GM20431 (cell line): ENCODE measurements at regions not wholly inside any gene's neighbourhood (a gene's known extent, or its start where the extent isn't known, plus 50 kb on each side); places are given as distances from the start of the nearest gene placed in this dataset.
"Not testable (repeated sequence)": the region's sequence is repeated elsewhere in the genome, so short reads cannot be mapped to it uniquely, and the experiment has no call there.

Source experiments
- in situ Hi-C: fragments of 300-500 bp; cut with MseI, MboI; formaldehyde crosslinking; loops from one replicate; pipeline ENCODE4 v1.15.0; 2020; ENCODE audit warnings: low sequenced_read_pairs; ENCODE audit not compliant: unreplicated experiment

- in situ Hi-C loops = no loop called here
Measured at GRCh38 chr3:157606011-157606851, 103.0 kb upstream of the VEPH1 start.

GRCh38 chr3:157605356-157605755, 102.1 kb upstream of the VEPH1 start:
- in situ Hi-C loops = no loop called here

DNA sequence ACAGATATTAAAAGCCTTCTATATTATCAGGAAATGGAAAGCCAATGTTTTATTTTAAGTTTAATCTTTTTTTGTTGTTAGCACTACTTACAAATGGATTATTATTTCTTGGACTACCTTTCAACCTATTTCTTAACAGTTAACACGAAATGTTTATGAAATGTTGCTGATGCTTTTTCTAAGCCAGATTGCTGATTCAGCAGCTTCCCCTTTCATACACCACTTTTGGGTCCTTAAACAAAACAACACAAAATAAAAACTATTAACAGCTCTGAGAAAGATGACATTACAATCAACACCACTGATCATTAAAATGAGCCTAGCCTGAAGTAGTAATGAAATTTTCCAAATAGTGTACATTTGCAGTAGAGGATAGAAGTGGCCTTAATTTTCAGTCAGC, 99.2 kb upstream of the VEPH1 start:
- in situ Hi-C loops = no loop called here

DNA sequence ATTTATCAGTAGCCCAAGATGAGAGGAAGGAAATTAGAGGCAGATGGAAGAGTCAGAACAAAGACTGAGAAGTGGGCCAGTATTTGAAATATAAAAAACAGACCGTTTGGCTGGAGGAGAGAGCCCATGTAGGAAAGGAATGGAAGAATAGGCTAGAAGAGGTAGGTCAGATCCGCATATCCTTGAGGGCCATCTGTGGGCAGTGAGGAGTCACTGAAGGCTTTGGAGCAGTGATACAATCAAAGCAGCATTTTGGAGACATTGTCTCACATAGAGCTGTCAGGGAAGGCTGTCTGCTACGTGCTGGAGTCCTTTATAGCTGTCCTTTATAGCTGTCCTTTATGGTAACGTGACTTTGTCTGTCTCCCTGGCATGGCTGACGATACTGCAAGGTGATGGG, 92.0 kb upstream of the VEPH1 start:
- in situ Hi-C loops = no loop called here

DNA sequence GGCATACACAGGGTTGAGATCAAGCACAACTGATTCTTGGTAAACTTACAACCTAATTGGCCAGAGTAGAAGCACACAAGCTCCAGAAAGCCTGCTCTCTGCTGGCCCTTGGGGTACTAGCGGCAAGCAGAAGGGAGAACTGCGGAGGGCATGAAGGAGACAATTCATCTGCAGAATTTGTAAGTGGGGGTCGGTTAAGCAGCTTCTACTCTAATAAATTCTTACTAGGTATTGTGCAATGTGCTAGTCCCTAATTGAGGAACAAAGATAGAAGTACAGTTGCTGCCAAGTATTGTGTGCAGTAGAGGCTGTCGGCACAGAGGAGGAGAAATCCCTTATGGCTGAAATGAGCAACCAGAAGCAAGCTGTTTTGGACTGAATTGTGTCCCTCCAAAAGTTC, 91.2 kb upstream of the VEPH1 start:
- in situ Hi-C loops = no loop called here

DNA sequence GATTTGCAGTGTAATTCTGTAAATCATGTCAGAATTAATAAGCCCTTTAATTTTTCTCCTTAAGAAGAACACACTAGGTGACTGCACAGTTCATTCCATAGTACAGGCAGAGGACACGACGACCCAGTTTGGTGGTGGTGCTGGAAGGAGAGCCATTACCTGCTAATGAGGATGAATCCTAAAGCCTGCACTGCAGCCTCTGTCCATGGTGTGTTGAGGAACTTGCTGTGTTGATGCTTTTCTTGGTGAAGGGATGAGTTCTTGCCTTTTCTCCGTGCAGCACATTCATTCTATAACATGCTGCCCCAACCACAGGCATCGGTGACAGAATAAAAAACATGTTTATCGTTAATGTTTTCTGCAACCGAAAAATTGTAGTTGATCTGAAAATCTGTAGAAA, 89.6 kb upstream of the VEPH1 start:
- in situ Hi-C loops = no loop called here

GRCh38 chr3:157590273-157590672, 87.1 kb upstream of the VEPH1 start:
- in situ Hi-C loops = no loop called here

DNA sequence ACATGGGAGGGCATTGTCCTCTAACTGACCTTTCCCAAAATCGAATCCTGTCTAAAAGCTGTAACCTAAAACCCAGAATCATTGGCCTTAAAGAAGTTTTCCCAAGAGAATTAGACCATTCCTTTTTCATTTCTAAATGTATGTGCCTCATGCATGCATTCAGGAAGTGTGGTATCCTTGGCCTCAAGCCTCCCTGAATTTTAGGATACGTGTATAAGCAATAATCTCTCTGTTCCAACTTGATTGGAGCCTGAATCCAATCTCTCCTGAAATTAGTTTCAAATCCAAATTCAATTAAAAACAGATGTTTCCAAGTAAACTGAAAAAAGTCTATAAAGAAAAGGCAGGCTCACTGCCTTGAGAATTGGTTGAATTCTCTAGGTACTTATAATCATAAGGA, 86.0 kb upstream of the VEPH1 start:
- in situ Hi-C loops = no loop called here

DNA sequence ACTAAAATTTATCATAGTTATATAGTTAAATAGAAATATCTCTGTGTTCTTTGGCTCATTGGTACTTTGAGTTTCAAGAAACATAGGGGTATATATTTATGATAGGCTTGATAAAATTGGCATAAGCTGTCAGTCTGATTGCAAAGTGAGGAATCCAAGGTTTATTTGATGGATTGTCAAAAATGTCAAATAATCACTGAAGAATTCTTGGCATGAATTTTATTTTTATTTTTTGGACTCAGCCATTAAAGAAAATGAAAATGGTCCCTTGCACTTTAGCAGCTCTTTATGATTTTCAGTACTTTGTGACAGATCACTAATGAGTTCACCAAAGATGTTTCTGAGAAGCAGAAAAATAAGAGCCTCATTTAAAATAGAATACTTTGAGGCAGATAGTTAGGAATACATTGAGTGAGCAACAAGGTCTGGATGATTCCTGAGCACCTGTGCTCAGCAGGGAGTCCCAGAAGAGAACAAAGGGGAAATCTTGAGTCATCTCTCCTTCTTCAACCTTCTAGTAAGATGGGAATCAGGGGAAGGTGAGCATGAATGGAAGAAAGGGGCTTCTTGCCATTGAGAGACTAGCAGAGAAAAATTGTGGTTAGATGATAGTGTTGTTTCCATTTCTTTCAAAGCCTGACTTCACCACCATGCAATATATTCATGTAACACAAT, 85.3 kb upstream of the VEPH1 start:
- in situ Hi-C loops = no loop called here

DNA sequence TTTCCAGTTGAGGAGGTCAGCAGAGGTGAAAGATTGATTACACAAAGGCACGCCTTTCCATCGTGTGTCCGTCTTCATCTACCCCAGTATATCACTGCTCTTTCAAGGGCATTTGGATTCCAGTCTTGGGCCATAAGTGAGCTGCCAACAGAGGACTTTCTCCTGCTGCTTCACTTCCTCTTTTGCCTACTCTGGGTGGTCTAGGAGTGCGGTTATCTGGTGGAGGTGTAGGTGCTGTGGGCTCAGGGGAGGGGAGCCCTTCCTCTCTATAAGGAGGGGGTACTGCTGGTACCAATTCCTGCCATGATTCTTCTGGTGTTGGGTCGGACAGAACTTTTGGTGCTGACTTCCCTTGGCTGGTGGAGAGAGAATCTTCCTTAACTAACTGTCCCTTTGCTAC, 83.1 kb upstream of the VEPH1 start:
- in situ Hi-C loops = no loop called here

- in situ Hi-C loops = no loop called here
Measured at GRCh38 chr3:157585386-157585785, 82.2 kb upstream of the VEPH1 start.

- in situ Hi-C loops = no loop called here
Measured at GRCh38 chr3:157582637-157582973, 79.4 kb upstream of the VEPH1 start.

GRCh38 chr3:157581956-157582636, 78.9 kb upstream of the VEPH1 start:
- in situ Hi-C loops = not testable (repeated sequence)

DNA sequence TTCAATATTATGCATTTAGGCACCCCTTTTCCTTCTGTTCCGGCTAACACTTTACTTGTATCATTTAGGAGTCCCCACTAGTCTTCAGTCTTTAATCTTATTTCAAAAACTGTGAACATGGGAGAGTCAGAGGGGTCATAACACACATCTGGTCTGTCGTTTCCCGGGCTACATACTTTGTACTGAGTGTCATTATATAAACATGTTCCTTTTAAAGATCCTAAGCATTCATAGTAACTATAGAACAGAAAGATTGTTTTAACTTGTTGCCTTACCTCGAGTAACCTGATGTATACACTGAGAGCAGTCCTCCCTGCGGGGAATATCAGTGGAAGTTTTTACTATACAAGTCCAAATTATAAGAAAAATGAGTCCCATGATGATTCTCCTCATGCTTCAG, 78.2 kb upstream of the VEPH1 start:
- in situ Hi-C loops = no loop called here

DNA sequence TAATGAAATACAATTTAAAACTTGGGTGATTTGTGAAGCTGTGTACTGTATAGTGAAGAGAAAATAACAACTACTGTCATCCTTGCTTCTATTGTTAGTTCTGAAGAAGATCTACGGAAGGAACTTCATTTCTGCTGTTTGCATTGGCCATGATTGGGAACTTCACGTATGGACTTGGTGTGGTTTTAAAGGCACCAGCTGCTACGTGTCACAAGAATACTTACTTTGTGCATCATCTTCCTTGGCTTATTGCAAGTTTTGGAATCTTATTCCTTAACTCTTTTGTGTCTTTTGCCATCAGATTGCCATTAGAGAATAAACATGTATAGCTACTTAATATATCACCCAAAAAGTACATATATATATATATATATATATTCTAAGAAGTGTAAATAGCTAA, 75.0 kb upstream of the VEPH1 start:
- in situ Hi-C loops = no loop called here

DNA sequence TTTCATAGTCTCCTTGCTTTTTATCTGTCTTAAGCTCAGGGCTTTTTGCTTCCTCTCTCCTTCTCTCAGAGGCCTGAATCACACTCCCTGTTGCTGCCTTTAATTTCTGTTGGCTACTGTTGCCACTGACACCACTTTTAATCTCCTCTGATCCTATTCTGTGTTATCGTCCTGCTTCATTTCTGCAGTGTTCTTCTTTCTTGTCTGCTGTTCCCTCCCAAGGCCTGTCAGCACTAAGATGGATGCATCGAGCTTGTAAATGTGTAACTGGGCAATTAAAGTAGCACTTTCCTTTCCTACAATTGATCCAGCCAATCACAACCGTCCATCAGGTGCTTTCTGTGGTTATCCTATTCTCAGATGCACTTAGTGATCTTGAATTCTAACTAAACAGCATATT, 71.3 kb upstream of the VEPH1 start:
- in situ Hi-C loops = no loop called here

- in situ Hi-C loops = no loop called here
Measured at GRCh38 chr3:157573780-157574378, 70.7 kb upstream of the VEPH1 start.

DNA sequence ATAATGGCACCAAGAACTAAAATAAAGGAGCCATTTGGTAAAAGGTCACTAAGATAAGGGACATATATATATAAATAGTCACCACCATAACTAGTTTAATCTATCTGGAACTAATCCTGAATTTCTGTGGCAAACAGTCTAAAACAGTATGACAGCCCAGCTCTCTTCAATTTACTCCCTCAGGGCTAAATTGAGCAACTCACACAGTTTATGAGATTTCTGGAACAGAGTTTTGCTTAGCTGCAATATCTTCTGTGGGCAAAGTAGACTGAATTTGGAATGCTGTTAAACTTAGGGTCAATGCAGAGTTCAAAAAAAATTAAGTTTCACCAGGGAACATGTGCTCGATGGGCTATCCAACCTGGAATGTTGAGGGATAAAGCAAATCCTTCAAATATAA, 70.1 kb upstream of the VEPH1 start:
- in situ Hi-C loops = no loop called here

DNA sequence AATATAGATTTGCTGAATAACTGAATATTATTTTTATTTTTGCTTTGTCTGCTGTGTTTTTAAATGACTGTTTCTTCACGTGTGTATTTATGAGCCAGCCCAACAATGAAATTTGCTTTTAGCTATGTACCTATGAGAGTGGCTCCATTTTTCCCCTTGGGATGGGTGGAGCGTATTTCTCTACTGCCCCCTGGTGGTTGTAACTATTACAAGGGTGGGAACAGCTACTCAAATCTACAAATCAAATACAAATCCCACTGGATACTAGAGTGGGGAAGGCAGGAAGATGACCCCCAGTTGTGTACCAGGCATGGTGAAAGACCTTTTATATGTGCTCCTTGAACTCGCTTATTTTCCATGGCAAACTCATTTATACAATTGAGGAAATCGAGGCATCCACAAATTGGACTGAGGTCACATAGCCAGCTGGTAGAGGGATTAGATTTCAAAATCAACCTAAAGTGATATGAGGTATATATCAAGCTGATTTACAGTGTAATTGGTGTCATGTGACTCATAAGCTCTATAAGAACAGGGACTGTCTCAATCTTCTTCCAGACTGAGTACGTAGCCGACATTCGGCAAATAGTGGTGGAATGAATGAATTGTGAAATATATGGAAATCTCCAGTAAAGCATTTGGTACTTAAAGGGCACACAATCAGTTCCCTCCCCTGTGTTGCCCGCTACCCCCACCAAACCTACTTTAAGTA, 69.5 kb upstream of the VEPH1 start:
- in situ Hi-C loops = no loop called here

DNA sequence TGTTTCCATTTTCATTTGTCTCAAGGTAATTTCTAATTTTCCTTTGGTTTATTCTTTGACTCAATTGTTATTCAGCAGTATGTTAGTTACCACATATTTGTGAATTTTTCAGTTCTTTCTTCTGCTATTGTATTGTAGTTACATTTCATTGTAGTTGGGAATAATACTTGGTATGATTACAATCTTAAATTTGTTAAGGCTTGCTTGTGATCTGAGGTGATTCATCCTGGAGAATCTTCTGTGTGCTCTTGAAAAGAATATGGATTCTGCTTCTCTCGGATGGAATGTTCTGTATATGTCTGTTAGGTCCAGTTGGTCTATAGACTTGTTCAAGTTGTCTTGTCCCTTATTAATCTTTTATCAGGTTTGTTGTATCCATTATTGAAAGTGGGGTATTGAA, 63.4 kb upstream of the VEPH1 start:
- in situ Hi-C loops = no loop called here
